GM21786 (cell line): ENCODE measurements at regions not wholly inside any gene's neighbourhood (a gene's known extent, or its start where the extent isn't known, plus 50 kb on each side); places are given as distances from the start of the nearest gene placed in this dataset.

Experiments used
- ATAC-seq: cut with Tn5 transposase; IDR thresholded peaks from one replicate; pipeline ENCODE4 v1.9.1; 2021; ENCODE audit not compliant: unreplicated experiment

GRCh38 chr1:98333406-98333805 is 328.1 kb upstream of the SNX7 start:
- no peak for ATAC-seq

- no peak for ATAC-seq
Observed at GRCh38 chr1:98331718-98332311, 329.7 kb upstream of the SNX7 start.

GRCh38 chr1:98331243-98331642 is 330.3 kb upstream of the SNX7 start:
- no peak for ATAC-seq

GRCh38 chr1:98330224-98330623 is 331.3 kb upstream of the SNX7 start:
- ATAC-seq, result no peak

GRCh38 chr1:98328855-98329254 is 332.7 kb upstream of the SNX7 start:
- ATAC-seq, result no peak

GRCh38 chr1:98327220-98327861 is 334.2 kb upstream of the SNX7 start:
- ATAC-seq, result no peak

GRCh38 chr1:98325646-98326440 is 335.7 kb upstream of the SNX7 start:
- no peak for ATAC-seq

- no peak for ATAC-seq
Observed at GRCh38 chr1:98323906-98324358, 337.6 kb upstream of the SNX7 start.

GRCh38 chr1:98323388-98323787 is 338.1 kb upstream of the SNX7 start:
- ATAC-seq, result no peak

- no peak for ATAC-seq
Observed at GRCh38 chr1:98322966-98323365, 338.6 kb upstream of the SNX7 start.

- ATAC-seq, result no peak
Observed at GRCh38 chr1:98322086-98322485, 339.4 kb upstream of the SNX7 start.

- no peak for ATAC-seq
Observed at GRCh38 chr1:98321191-98321590, 340.3 kb upstream of the SNX7 start.

- ATAC-seq, result no peak
Observed at GRCh38 chr1:98316286-98316905, 345.1 kb upstream of the SNX7 start.

- ATAC-seq, result no peak
Observed at GRCh38 chr1:98315309-98315708, 346.2 kb upstream of the SNX7 start.

GRCh38 chr1:98314601-98315000 is 346.9 kb upstream of the SNX7 start:
- ATAC-seq, result no peak

GRCh38 chr1:98306517-98307089 is 354.9 kb upstream of the SNX7 start:
- no peak for ATAC-seq

GRCh38 chr1:98305362-98305761 is 356.2 kb upstream of the SNX7 start:
- ATAC-seq, result no peak

- no peak for ATAC-seq
Observed at GRCh38 chr1:98304888-98305287, 356.6 kb upstream of the SNX7 start.

GRCh38 chr1:98299861-98300260 is 361.7 kb upstream of the SNX7 start:
- ATAC-seq, result no peak

GRCh38 chr1:98299313-98299712 is 362.2 kb upstream of the SNX7 start:
- ATAC-seq, result no peak

- no peak for ATAC-seq
Observed at GRCh38 chr1:98298319-98298718, 363.2 kb upstream of the SNX7 start.
